GM21515 (cell line): ENCODE measurements at regions not wholly inside any gene's neighbourhood (a gene's known extent, or its start where the extent isn't known, plus 50 kb on each side); places are given as distances from the start of the nearest gene placed in this dataset.
"Not testable (repeated sequence)": the region's sequence is repeated elsewhere in the genome, so short reads cannot be mapped to it uniquely, and the experiment has no call there.

Source experiments
- ATAC-seq: cut with Tn5 transposase; IDR thresholded peaks from one replicate; pipeline ENCODE4 v1.9.1; 2021; ENCODE audit not compliant: unreplicated experiment

DNA sequence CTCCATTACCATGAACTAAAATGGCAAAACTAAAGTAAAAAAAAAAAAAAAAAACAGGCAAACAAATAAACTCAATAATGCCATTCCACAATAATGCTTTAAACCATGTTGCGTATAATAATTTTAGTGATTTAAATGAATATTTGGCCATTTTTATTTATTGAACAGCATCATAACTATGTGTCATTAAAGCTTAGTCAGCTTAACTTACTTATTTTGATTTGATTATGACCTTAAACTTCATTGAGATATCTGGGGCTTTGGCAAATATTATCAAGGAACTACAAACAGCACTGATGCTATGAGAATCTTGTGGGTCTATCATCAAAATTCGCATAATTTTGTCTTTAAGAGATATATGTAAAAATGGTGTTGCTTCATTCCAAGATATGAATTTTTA, 1610.3 kb upstream of the NUDT12 start:
- no peak for ATAC-seq

DNA sequence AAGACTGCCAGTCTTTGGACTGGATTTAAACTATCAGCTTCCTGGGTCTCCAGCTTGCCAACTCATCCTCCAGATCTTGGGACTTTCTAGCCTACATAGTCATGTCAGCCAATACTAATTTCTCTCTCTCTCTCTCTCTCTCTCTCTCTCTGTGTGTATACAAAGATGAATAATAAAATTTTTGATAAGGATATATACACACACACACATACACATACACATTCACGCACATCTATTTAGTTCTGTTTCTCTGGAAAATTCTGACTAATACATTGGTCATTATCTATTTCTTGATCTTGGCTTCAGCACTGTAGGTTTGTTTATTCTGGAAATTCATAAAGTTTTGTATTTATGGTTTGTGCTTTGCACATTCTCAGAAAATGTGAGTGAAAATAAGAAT, 1606.2 kb upstream of the NUDT12 start:
- ATAC-seq: no peak

DNA sequence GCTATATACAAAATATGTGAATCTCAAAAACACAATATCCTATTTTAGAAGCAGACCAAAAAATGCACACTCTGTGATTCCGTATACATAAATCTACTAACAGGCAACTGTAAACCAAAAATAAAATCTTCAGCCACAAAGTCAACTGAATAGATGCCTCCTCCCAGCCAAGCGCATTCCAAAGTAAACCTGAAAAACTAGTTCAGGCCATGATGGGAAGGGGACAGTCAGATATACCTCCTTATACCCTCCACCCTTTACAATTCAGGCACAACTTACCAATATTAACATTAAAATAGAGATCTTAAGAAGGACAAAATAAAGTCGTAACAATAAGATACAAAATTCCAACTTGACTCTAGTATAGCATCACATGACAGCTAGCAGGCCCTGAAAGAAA, 1604.5 kb upstream of the NUDT12 start:
- ATAC-seq: no peak

DNA sequence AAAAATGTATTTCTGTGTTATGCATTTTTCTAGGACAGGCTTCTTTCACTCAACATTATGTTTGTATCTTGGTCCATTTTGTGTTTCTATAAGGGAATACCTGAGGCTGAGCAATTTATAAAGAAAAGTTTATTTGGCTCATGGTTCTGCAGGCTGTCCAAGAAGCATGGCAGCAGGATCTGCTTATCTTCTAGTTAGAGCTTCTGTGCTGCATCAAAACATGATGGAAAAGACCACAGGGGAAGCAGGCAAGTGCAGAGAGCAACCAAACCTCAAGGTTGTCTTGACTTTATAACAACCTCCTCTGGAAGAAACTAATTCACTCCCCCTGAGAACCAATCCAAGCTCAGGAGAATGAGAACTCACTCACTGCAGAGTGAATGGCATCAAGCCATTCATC, 1601.0 kb upstream of the NUDT12 start:
- no peak for ATAC-seq

DNA sequence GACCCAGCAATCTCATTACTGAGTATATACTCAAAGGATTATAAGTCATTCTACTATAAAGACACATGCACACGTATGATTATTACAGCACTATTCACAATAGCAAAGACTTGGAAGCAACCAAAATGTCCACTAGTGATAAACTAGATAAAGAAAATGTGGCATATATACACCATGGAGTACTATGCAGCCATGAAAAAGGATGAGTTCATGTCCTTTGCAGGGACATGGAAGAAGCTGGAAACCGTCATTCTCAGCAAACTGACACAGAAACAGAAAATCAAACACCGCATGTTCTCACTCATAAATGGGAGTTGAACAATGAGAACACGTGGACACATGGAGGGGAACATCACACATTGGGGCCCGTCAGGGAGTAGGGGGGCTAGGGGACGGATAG, 1600.0 kb upstream of the NUDT12 start:
- not testable (repeated sequence) for ATAC-seq

DNA sequence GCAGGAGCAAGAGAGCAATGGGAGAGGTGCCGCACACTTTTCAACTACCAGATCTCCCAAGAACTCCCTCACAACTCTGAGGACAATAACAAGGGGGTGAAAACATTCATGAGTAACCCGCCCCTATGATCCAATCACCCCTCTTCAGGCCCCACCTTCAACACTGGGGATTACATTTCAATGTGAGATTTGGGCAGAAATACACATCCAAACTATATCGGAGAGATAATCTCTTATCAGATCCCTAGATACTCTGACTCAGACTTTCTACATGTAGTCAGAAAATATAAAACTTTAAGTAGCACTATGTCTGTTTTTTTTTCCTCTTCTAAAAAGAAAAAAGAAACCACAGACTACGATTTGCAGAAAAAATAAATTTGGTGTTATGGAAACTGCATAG, 1595.9 kb upstream of the NUDT12 start:
- no peak for ATAC-seq

DNA sequence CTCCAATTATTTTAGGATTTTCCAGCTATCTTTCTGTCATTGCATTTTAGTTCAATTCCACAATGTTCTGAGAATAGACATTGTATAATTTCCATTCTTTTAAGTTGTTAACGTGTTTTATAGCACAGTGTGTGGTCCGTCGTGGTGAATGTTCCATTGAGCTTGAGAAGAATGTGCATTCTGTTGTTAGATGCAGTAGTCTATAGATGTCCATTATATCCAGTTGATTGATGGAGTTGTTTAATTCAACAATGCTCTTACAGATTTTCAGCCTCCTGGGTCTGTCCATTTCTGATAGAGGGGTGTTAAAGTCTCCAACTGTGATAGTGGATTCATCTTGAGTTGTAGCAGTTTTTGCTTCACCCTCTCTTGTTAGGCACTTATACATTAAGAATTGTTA, 1587.7 kb upstream of the NUDT12 start:
- ATAC-seq: no peak

DNA sequence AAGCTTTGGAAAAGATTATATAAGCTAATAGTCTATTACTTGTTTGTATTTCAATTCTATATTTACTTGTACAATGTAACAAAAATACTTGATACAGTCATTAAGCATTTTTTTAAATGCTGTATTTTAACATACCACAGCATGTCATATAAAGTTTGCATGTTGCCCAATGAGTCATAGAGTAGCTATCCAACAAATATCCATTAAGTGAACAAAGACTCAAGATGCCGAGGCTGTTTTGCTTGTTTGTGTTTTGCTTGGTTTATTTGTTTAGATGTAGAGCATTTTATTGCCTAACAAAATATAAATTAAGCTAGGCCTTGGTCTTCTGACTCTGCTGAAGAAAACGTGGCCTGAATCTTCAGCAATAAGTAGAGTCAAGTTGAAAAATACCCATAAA, 1584.3 kb upstream of the NUDT12 start:
- no peak for ATAC-seq

DNA sequence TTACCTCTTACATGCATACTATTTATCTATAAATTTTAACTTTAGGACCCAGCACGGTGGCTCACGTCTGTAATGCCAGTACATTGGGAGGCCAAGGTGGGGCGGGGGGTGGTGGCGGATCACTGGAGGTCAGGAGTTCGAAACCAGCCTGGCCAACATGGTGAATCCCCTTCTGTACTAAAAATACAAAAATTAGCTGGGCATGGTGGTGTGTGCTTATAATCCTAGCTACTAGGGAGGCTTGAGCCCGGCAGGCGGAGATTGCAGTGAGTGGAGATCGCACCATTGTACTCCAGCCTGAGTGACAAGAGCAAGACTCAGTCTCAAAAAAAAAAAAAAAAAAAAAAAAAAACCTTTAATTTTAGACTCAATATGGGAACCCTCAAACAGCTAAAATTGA, 1582.6 kb upstream of the NUDT12 start:
- ATAC-seq: no peak

DNA sequence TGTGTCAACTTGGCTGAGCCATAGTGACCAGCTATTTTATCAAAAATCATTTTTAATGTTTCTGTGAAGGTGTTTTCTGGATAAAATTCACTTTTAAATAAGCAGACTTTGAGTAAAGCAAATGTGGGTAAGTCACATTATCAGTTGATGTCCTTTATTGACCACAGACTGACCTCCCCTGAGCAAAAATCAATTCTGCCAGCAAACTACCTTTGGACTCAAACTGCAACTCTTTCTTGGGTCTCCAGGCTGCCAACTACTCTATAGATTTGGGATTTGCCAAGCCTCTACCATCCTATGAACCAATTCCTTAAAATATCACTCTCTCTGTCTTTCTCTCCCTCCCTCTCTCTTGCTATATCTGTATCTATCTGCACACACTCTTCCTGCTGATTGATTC, 1571.7 kb upstream of the NUDT12 start:
- ATAC-seq: no peak

DNA sequence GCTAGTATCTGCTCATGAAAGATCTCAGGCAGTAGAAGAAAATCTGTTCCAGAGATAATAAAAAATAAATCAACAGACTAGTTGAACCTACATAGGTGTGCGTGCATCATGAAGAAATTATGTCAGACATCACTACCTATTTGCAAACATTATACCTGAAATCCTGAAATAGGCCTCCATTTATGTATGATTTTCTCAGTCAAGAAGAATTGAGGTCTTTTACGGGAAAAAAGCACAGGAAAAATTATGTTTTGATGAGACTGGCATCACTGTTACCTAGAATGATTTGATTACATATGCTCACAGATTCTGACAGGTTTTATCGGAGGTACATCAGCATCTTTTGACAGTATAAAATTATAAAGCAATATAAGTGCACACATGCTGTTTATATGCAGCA, 1570.5 kb upstream of the NUDT12 start:
- ATAC-seq: no peak

DNA sequence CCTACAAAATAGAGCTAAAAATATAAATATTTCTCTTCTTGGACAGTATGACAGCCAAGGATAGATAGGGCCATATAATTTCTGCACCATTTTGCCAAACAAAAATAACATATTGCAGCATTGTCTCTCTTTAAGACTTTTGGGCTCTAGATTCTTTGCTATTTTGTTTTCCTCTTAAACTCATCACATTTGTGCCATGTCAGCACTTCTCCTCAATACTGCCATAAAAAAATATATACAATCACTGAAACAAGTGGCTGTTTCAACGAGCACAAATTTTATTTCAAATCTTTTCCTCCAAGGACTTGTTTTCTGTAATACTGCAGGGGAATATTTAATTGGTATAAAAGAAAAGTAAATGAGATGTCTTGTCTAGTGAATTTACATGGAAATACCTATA, 1570.0 kb upstream of the NUDT12 start:
- ATAC-seq: no peak

DNA sequence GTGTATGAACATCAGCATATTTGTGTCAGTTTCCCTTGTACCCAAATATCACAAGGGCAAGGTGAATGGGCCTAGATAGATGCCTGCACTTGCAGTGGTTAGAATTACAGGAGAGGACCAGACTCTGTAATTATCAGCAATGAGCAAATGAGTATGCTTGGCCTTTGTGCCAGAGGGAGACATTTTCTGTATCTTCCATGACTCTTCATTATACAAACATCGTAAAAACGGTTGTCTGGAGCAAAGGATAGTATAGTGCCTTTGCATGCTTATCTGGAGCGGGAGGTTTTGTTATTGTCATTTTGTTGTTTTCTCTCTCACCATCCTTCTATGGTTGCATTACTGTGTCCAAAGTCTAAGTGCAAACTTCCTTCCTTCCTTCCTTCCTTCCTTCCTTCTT, 1568.5 kb upstream of the NUDT12 start:
- ATAC-seq: no peak

DNA sequence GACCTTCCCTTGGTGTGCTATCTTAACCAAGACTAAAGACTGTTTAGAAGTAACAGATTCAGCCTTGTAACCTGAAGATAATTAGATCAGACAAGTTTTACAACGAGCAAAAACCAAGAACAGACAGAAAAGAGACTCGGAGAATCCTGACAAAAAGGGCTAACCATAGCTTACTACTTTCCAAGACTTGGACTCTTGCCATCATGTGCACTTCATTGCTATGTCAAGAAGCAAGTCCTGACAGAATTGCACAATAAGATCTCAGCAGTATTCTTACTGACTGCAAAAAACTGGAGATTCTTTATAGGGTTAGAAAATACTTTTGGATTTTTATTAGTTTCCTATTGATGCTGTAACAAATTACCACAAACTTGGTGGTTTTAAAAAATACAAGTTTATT, 1539.0 kb upstream of the NUDT12 start:
- ATAC-seq: no peak

DNA sequence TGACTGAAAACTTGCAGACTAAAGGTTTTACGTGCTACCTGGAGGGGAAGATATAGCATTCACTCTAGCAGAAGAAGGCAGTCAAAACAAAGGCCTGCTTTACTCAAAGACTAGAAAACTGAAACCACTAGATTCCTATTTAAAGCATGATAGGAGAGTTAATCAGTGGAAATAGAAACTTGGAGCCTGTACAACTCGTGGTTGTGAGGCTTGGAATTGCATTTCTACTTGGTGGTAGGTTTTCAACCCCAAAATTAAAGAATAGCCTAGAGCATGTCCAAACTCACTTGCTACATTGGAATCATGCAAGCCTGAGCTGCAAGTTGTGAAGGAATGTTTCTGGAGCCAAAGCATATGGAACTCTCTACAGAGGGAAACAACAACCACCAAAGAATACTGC, 1526.4 kb upstream of the NUDT12 start:
- no peak for ATAC-seq

DNA sequence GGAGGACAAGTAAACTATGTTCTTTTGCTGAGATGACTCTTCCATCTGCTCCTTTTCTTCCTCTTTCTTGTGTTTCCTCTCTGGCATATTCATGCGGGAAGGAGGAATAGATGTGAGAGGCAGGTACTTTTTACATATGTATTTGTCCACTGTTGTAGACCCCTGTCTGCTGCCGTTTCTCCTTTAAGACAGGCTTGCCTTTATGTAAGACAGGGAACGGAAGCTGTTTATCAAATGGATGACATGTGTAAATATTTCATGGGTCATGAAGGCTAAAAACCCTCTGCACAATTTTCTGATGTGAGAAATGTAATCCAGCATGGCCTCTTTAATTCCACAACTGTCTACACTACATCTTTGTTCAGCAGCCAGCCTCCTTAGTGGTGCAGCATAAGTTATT, 1525.5 kb upstream of the NUDT12 start:
- ATAC-seq: no peak

DNA sequence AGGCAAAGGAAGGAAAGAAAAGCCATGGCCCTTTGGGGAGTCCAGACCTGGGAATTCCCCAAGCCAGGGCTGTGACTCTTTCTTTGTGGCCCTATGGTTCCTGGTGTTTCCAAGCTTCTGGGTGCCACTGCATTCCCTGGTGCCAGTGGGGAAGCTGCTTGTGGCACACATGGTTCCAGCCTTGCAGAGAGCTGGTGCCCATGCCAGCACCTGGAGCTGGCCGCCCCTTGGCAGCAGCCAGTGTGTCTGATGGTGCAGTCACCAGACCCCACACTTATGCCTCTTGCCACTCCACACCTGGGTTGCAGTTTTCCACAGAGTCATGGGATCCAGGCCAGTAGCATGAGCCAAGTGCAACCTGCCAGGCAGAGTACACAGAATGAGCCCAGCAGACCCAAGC, 1495.3 kb upstream of the NUDT12 start:
- ATAC-seq: no peak

DNA sequence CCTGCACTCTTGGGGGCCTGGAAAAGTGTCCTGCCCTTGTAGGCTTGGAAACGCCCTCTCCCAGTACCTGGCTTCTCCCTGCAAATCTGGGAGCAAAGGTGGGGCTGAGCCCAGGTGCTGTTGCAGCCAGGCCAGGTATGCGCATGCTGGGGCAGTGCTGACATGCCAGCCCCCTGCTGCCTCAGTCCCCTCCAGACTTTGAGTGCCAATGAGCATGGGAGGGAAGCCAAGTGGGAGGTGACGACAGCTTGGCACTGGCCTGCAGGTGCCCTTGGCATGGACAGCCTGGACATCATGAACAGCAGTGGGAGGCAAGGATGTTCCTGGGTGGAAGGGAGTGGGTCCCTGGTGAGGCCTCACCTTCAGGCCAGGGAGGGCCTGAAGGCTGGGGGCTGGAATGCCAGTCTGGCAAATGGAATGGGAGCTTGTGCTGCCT, 1494.4 kb upstream of the NUDT12 start:
- ATAC-seq: no peak

DNA sequence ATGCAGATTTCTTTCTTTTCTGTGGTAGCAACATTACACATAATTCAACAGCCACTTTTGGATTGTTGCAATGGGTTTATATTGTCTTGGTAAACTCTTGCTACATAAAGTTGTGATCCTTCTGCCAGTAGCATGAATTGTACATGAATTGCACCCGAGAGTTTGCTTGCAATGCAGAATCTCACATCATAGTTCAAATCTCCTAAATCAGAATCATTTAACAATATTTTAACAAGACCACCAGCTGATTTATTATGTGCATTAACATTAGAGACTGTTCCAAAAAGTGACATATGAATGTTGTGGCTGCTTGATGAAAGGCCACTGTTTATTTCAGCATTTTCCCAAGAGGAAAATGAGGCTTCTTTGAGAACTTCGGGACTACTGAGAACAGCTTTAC, 1491.8 kb upstream of the NUDT12 start:
- no peak for ATAC-seq

DNA sequence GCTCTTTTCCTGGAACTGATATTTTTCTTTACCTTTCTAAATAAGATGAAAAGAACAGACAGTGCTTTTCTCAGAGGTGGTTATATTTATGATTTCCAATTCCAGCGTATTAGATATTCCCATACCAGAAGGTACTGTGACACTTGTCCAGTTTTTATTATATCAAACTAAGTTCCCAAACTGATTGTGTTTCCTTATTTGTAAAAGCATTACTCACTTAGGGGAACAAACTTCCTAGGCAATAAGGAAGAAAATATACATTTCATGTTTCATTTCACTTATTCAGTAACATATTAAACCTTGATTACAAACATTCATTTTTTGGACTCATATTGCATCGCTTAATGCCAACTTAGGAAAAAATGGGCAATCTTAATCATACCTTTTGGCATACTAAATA, 1480.0 kb upstream of the NUDT12 start:
- ATAC-seq: no peak

DNA sequence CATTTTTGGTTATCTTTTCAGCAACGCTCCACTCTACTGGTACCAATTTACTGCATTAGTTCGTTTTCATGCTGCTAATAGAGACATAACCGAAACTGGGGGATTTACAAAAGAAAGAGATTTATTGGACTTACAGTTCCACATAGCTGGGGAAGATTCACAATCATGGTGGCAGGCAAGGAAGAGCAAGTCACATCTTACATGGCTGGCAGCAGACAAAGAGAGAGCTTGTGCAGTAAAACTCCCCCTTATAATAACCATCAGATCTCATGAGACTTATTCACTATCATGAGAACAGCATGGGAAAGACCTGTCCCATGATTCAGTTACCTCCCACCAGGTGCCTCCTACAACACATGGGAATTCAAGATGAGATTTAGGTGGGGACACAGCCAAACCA, 1474.2 kb upstream of the NUDT12 start:
- ATAC-seq: not testable (repeated sequence)

DNA sequence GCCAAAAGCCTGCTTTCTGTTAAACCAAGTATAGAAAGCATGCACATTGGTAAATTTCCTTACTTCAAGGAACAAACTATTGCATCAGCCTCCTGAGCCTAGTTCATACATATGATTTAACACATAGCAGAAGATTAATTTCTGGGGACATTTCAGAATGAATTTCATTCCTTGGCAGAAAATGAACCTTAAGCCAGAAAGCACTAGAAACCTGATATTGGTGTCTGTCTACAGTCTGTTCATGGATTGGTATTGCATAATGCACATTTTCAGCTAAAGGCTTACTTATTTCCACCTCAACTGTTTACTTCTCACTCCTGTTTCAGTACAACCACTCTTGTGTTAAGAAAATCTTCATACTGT, 1471.8 kb upstream of the NUDT12 start:
- ATAC-seq: no peak

DNA sequence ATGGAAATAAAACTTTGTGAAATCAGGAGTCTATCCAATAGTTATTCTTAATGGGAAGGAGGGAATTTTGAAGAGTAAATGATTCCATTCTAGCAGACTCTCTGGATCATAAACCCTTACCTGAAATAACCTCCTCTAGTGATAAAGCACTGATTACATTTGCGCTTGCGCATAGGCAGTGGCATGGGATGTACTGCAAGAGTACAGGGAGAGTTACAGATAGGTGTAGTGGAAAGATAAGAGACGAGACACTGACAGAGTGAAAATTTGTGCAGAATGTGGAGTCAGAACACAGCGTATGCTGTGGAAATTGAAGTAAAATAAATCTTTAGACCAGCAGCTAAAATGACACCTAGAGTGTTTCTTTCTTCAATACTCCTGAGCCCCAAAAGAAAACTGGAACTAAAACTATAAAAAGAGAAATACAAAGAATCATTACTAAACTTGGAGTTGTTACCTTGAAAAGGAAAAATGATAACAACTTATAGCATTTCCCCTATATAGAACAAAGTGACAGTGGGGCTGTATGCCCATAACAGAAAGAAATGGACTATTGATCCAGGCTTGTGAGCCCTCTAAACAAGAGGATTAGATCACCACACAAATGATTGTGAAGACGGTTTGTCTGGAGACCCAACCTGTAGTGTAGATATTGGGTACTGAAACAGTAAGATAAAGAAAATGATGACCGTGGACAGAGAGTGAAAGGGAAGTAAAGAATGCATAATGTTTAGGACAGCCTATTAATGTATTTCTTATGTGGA, 1471.2 kb upstream of the NUDT12 start:
- ATAC-seq: no peak
